HL-60 (cell line): ENCODE measurements at regions not wholly inside any gene's neighbourhood (a gene's known extent, or its start where the extent isn't known, plus 50 kb on each side); places are given as distances from the start of the nearest gene placed in this dataset.

ENCODE experiments used
- DNase-seq, 2 experiments: peaks; one replicate each; pipeline ENCODE4 v3.0.0-alpha.2; 2010 to 2020; ENCODE audit warnings: low read depth in 1 of 2, low spot score in 1 of 2
- H3K27ac ChIP-seq: fragments of 250-450 bp; sonication (Bioruptor Pico); replicated peaks from 2 replicates; pipeline ENCODE4 v1.5.1; 2020; ENCODE audit warnings: mild to moderate bottlenecking, moderate library complexity
- H3K27me3 ChIP-seq: fragments of 250-450 bp; sonication (Bioruptor Pico); 2 replicates; pipeline ENCODE4 v1.5.1; 2021; ENCODE audit warnings: mild to moderate bottlenecking, moderate library complexity; ENCODE audit not compliant: insufficient read depth, poor library complexity, severe bottlenecking
- H3K4me3 ChIP-seq: replicated peaks from 2 replicates; pipeline ENCODE4 v1.5.1; 2011; ENCODE audit warnings: mild to moderate bottlenecking, control low read depth, low read length; ENCODE audit not compliant: insufficient read depth
- CTCF ChIP-seq: IDR thresholded peaks from one replicate; pipeline ENCODE4 v1.5.1; 2011; ENCODE audit warnings: low read length, control low read depth, inconsistent platforms; ENCODE audit not compliant: insufficient read depth
- GABPA ChIP-seq: IDR thresholded peaks from 2 replicates; pipeline ENCODE4 v1.6.1; 2012; ENCODE audit warnings: low read depth
- POLR2AphosphoS5 ChIP-seq: IDR thresholded peaks from 2 replicates; pipeline ENCODE4 v1.6.1; 2012; ENCODE audit warnings: low read depth
- SPI1 ChIP-seq: IDR thresholded peaks from 2 replicates; pipeline ENCODE4 v1.6.1; 2012; ENCODE audit warnings: low read depth, mild to moderate bottlenecking, borderline replicate concordance
- TF ChIP-seq, protein P1 (sequence below): IDR thresholded peaks from 2 replicates; pipeline ENCODE4 v1.6.1; 2012; ENCODE audit warnings: low read depth; ENCODE audit not compliant: insufficient replicate concordance

- H3K27me3 ChIP-seq: no peaks in the 10 kb centered on the region
- H3K4me3 ChIP-seq: no peak overlapping the region
- peak in 1 of 2 experiments; percentile 47 for DNase-seq
- TF ChIP-seq, protein P1, sequence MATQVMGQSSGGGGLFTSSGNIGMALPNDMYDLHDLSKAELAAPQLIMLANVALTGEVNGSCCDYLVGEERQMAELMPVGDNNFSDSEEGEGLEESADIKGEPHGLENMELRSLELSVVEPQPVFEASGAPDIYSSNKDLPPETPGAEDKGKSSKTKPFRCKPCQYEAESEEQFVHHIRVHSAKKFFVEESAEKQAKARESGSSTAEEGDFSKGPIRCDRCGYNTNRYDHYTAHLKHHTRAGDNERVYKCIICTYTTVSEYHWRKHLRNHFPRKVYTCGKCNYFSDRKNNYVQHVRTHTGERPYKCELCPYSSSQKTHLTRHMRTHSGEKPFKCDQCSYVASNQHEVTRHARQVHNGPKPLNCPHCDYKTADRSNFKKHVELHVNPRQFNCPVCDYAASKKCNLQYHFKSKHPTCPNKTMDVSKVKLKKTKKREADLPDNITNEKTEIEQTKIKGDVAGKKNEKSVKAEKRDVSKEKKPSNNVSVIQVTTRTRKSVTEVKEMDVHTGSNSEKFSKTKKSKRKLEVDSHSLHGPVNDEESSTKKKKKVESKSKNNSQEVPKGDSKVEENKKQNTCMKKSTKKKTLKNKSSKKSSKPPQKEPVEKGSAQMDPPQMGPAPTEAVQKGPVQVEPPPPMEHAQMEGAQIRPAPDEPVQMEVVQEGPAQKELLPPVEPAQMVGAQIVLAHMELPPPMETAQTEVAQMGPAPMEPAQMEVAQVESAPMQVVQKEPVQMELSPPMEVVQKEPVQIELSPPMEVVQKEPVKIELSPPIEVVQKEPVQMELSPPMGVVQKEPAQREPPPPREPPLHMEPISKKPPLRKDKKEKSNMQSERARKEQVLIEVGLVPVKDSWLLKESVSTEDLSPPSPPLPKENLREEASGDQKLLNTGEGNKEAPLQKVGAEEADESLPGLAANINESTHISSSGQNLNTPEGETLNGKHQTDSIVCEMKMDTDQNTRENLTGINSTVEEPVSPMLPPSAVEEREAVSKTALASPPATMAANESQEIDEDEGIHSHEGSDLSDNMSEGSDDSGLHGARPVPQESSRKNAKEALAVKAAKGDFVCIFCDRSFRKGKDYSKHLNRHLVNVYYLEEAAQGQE: no peak
- TF ChIP-seq GABPA (no peak), SPI1 (peak; percentile 69)
- no peak overlapping the region for H3K27ac ChIP-seq
Observed at GRCh38 chr15:69693059-69693458, 240.4 kb downstream of the RPLP1 start.

- Histone ChIP-seq H3K27me3 (no peaks in the 10 kb centered on the region), H3K4me3 (no peak overlapping the region), H3K27ac (no peak overlapping the region)
- no peak for TF ChIP-seq GABPA
- DNase-seq: no peak
Observed at GRCh38 chr15:69696946-69697345, 244.3 kb downstream of the RPLP1 start.

DNA sequence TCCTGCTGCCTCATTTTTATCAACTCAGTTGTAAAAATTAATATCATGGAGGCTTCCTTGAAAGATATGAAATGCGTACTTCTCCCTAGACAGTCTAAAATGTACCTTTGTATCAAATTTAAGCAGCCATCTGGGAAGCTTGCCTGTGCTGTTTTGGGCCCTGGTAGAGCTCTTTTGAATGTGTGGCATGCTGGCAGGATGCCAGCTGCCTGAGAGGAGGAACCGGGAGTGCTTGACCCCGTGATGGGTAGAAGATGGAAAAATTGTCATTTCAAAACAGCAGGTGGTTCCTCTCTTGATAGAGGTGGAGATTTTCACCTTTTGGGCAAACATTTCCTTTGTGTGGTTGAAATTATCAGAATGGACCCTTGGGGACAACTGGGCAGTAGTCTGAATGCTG is 245.3 kb downstream of the RPLP1 start:
- H3K4me3 ChIP-seq: no peak overlapping the region
- peak; percentile 54 to 75 for DNase-seq
- TF ChIP-seq SPI1 (peak; percentile 40; the same call in 1 of the 2 replicates), GABPA (no peak)
- H3K27ac ChIP-seq: no peak overlapping the region
- H3K27me3 ChIP-seq: no peaks in the 10 kb centered on the region

GRCh38 chr15:69699096-69699495 is 246.5 kb downstream of the RPLP1 start:
- no peak overlapping the region for H3K4me3 ChIP-seq
- DNase-seq: no peak
- no peak overlapping the region for H3K27ac ChIP-seq
- no peaks in the 10 kb centered on the region for H3K27me3 ChIP-seq
- TF ChIP-seq GABPA (no peak), POLR2AphosphoS5 (no peak), CTCF (no peak), SPI1 (no peak)
- TF ChIP-seq, protein P1: no peak

GRCh38 chr15:69700380-69700779 is 247.8 kb downstream of the RPLP1 start:
- H3K27me3 ChIP-seq: no peaks in the 10 kb centered on the region
- H3K27ac ChIP-seq: no peak overlapping the region
- no peak overlapping the region for H3K4me3 ChIP-seq
- TF ChIP-seq, protein P1: no peak
- no peak for TF ChIP-seq CTCF
- no peak for TF ChIP-seq POLR2AphosphoS5
- TF ChIP-seq SPI1: no peak
- no peak for TF ChIP-seq GABPA
- no peak for DNase-seq
